ENCODE measurements at regions not wholly inside any gene's neighbourhood (a gene's known extent, or its start where the extent isn't known, plus 50 kb on each side); places are given as distances from the start of the nearest gene placed in this dataset.
"Not testable (repeated sequence)": the region's sequence is repeated elsewhere in the genome, so short reads cannot be mapped to it uniquely, and the experiment has no call there.

DNA sequence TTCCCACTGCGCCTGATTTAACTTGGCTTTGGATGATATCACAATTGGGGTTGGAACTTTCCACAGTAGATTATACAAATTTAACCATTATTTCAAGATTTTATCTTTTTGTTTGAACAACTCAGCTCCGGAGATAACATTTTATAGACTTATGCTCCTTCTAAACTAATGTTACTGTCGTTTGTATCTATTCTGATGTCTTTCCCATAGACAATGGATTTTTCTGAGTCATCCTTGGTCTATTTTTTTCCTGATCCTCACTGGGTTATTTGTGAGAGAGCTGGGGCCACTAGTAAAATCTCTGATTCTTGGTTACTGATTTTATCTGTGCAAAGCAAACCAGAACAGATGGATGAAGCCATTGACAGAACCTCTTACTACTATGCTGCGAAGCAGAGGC lies 175.1 kb downstream of the SLC38A4 start:
- H3K9me3 ChIP-seq = no peaks in the 10 kb centered on the region
- no peak overlapping the region for H3K27ac ChIP-seq
- TF ChIP-seq POLR2AphosphoS5 (IDR thresholded peaks at IDR 0.05; ENCODE audit: insufficient read depth in 1 of 2, low read depth in 1 of 2) (no peak), POLR2A (IDR thresholded peaks at IDR 0.05) (no peak), CTCF (IDR thresholded peaks at IDR 0.05) (no peak)
- H3K27me3 ChIP-seq = no peaks in the 10 kb centered on the region
- intact Hi-C loops (cut with DNase I) = no loop called here
- H3K36me3 ChIP-seq = no peaks in the 10 kb centered on the region
- no peak overlapping the region for H3K4me3 ChIP-seq
- H3K4me1 ChIP-seq = no peaks in the 10 kb centered on the region
- no peak for DNase-seq (ENCODE audit: extremely low spot score in 2 of 2)

DNA sequence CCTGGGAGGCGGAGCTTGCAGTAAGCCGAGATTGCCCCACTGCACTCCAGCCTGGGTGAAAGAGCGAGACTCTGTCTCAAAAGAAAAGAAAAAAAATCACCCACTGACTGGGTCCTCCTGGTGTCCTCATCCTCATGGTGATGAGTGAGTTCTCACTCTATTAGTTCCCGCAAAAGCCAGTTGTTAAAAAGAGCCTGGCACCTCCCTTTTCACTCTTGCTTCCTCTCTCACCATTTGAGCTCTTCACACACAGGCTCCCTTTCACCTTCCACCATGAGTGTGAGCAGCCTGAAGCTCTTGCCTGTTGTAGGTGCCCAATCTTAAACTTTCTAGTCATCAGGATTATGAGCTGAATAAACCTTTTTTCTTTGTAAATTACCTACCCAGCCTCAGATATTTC lies 176.4 kb downstream of the SLC38A4 start:
- TF ChIP-seq POLR2AphosphoS5 (IDR thresholded peaks at IDR 0.05; ENCODE audit: insufficient read depth in 1 of 2, low read depth in 1 of 2) (no peak), CTCF (IDR thresholded peaks at IDR 0.05) (no peak), POLR2A (IDR thresholded peaks at IDR 0.05) (no peak)
- no peak overlapping the region for H3K27ac ChIP-seq
- H3K36me3 ChIP-seq = no peaks in the 10 kb centered on the region
- H3K27me3 ChIP-seq = no peaks in the 10 kb centered on the region
- intact Hi-C loops (cut with DNase I) = no loop called here
- no peak overlapping the region for H3K4me3 ChIP-seq
- no peaks in the 10 kb centered on the region for H3K9me3 ChIP-seq
- no peak for DNase-seq (ENCODE audit: extremely low spot score in 2 of 2)
- H3K4me1 ChIP-seq = no peaks in the 10 kb centered on the region

- Histone ChIP-seq H3K9me3 (no peaks in the 10 kb centered on the region), H3K4me3 (no peak overlapping the region), H3K36me3 (no peaks in the 10 kb centered on the region), H3K4me1 (no peaks in the 10 kb centered on the region), H3K27ac (no peak overlapping the region), H3K27me3 (no peaks in the 10 kb centered on the region)
- DNase-seq (ENCODE audit: extremely low spot score in 2 of 2) = no peak
- TF ChIP-seq CTCF (IDR thresholded peaks at IDR 0.05) (no peak), POLR2A (IDR thresholded peaks at IDR 0.05) (no peak), POLR2AphosphoS5 (IDR thresholded peaks at IDR 0.05; ENCODE audit: insufficient read depth in 1 of 2, low read depth in 1 of 2) (no peak)
- intact Hi-C loops (cut with DNase I) = no loop called here
These were observed 178.8 kb downstream of the SLC38A4 start for GRCh38 chr12:46647034-46647433.

DNA sequence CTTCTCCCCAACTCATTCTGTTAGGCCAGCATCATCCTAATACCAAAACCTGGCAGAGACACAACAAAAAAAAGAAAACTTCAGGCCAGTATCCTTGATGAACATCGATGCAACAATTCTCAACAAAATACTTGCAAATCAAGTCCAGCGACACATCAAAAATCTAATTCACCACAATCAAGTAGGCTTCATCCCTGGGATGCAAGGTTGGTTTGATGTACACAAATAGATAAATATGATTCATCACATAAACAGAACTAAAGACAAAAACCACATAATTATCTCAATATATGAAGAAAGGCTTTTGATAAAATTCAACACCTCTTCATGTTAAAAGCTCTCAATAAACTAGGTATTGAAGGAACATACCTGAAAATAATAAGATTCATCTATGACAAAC lies 184.1 kb downstream of the SLC38A4 start:
- H3K27me3 ChIP-seq; H3K9me3 ChIP-seq; intact Hi-C loops (cut with DNase I); H3K4me3 ChIP-seq; H3K36me3 ChIP-seq; H3K27ac ChIP-seq; DNase-seq (ENCODE audit: extremely low spot score in 2 of 2); H3K4me1 ChIP-seq: not testable (repeated sequence)

- Histone ChIP-seq H3K36me3 (no peaks in the 10 kb centered on the region), H3K4me3 (no peak overlapping the region), H3K4me1 (no peaks in the 10 kb centered on the region), H3K9me3 (no peaks in the 10 kb centered on the region), H3K27ac (no peak overlapping the region), H3K27me3 (no peaks in the 10 kb centered on the region)
- TF ChIP-seq POLR2A (IDR thresholded peaks at IDR 0.05) = no peak
- TF ChIP-seq CTCF (IDR thresholded peaks at IDR 0.05) = no peak
- no peak for TF ChIP-seq POLR2AphosphoS5 (IDR thresholded peaks at IDR 0.05; ENCODE audit: insufficient read depth in 1 of 2, low read depth in 1 of 2)
- intact Hi-C loops (cut with DNase I) = no loop called here
- DNase-seq (ENCODE audit: extremely low spot score in 2 of 2) = no peak
These were observed 190.0 kb downstream of the SLC38A4 start for GRCh38 chr12:46635818-46636217.

All from vagina (tissue), 2 donors.